ENCODE measurements at regions not wholly inside any gene's neighbourhood (a gene's known extent, or its start where the extent isn't known, plus 50 kb on each side); places are given as distances from the start of the nearest gene placed in this dataset.
"Not testable (repeated sequence)": the region's sequence is repeated elsewhere in the genome, so short reads cannot be mapped to it uniquely, and the experiment has no call there.

- H3K9ac ChIP-seq (ENCODE audit: low read depth in 1 of 2, low read length in 2 of 2); H3K27me3 ChIP-seq (ENCODE audit: control insufficient read depth in 4 of 4, insufficient read depth in 4 of 4, low read length in 3 of 4); H3K4me1 ChIP-seq (ENCODE audit: control insufficient read depth in 4 of 4, insufficient read depth in 4 of 4, low read length in 3 of 4); H3K9me3 ChIP-seq (ENCODE audit: control insufficient read depth in 4 of 4, low read length in 3 of 4); DNase-seq (ENCODE audit: low spot score); H3K27ac ChIP-seq (ENCODE audit: low read depth in 1 of 2, low read length in 2 of 2); H3K4me3 ChIP-seq (ENCODE audit: low read depth in 1 of 3, low read length in 3 of 3); H3K36me3 ChIP-seq (ENCODE audit: control insufficient read depth in 4 of 4, insufficient read depth in 3 of 4, low read depth in 1 of 4, low read length in 3 of 4): not testable (repeated sequence)
- WGBS, result 87% methylated on average over 2 of the region's 2 CpGs
These were observed 387.4 kb downstream of the GBA3 start for GRCh38 chr4:23080171-23080570.

- no peak overlapping the region for H3K9ac ChIP-seq (ENCODE audit: low read depth in 1 of 2, low read length in 2 of 2)
- no peaks in the 10 kb centered on the region for H3K4me1 ChIP-seq (ENCODE audit: control insufficient read depth in 4 of 4, insufficient read depth in 4 of 4, low read length in 3 of 4)
- no peak for DNase-seq (ENCODE audit: low spot score)
- no peaks in the 10 kb centered on the region for H3K27me3 ChIP-seq (ENCODE audit: control insufficient read depth in 4 of 4, insufficient read depth in 4 of 4, low read length in 3 of 4)
- no peak overlapping the region for H3K27ac ChIP-seq (ENCODE audit: low read depth in 1 of 2, low read length in 2 of 2)
- no peaks in the 10 kb centered on the region for H3K9me3 ChIP-seq (ENCODE audit: control insufficient read depth in 4 of 4, low read length in 3 of 4)
- no peak for TF ChIP-seq TAF1 (conservative IDR thresholded peaks at IDR 0.05)
- no peak for TF ChIP-seq ATF3 (IDR thresholded peaks at IDR 0.05)
- no peak for TF ChIP-seq GABPA (IDR thresholded peaks at IDR 0.05 in 1 of 2, conservative IDR thresholded peaks at IDR 0.05 in 1 of 2)
- TF ChIP-seq HNF4A (conservative IDR thresholded peaks at IDR 0.05), result no peak
- TF ChIP-seq RXRA (IDR thresholded peaks at IDR 0.05), result no peak
- TF ChIP-seq MAX (IDR thresholded peaks at IDR 0.05), result no peak
- TF ChIP-seq YY1 (IDR thresholded peaks at IDR 0.05), result no peak
- TF ChIP-seq RAD21 (IDR thresholded peaks at IDR 0.05), result no peak
- no peak for TF ChIP-seq NR2F2 (IDR thresholded peaks at IDR 0.05)
- no peak for TF ChIP-seq CTCF (IDR thresholded peaks at IDR 0.05; ENCODE audit: low read depth, low read length, missing input control)
- TF ChIP-seq REST (IDR thresholded peaks at IDR 0.05), result no peak
- no peak for TF ChIP-seq SP1 (IDR thresholded peaks at IDR 0.05)
- TF ChIP-seq ZBTB33 (IDR thresholded peaks at IDR 0.05), result no peak
- TF ChIP-seq FOXA2 (IDR thresholded peaks at IDR 0.05), result no peak
- no peak for TF ChIP-seq EGR1 (IDR thresholded peaks at IDR 0.05; ENCODE audit: low read depth in 2 of 2)
- TF ChIP-seq JUND (IDR thresholded peaks at IDR 0.05), result no peak
- no peaks in the 10 kb centered on the region for H3K36me3 ChIP-seq (ENCODE audit: control insufficient read depth in 4 of 4, insufficient read depth in 3 of 4, low read depth in 1 of 4, low read length in 3 of 4)
- WGBS, result 71% methylated on average over 2 of the region's 2 CpGs
- H3K4me3 ChIP-seq (ENCODE audit: low read depth in 1 of 3, low read length in 3 of 3), result no peak overlapping the region
These were observed 378.3 kb downstream of the GBA3 start for GRCh38 chr4:23070848-23071570.
